C4-2B (cell line): ENCODE measurements at regions not wholly inside any gene's neighbourhood (a gene's known extent, or its start where the extent isn't known, plus 50 kb on each side); places are given as distances from the start of the nearest gene placed in this dataset.

Experiments used
- ZFX ChIP-seq: fragments of 450-650 bp; IDR thresholded peaks from 2 replicates; pipeline ENCODE4 v1.6.1; 2017
- TF ChIP-seq, protein P1 (sequence below): fragments of 450-650 bp; conservative IDR thresholded peaks from 2 replicates; pipeline ENCODE4 v1.5.1; 2017; ENCODE audit warnings: mild to moderate bottlenecking

DNA sequence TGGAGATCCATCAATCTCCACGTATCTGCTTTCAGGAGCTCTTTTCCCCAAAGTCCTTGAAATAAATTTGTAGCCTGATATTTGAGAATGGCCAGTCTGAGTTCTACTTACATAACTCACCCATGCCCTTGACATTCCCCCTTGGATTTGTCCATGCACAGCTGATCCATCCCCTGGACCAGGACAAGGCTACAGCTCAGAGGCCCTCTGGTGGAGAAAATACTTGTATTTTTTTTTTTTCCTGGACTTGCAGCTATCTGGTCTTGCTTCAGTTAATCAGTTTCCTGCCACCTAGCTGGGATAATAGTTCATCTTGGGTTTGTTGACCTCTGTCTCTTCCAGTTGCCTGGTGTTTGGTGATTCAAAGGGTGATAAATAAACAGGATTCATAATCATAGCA lies 467.6 kb downstream of the DHX35 start:
- TF ChIP-seq, protein P1, sequence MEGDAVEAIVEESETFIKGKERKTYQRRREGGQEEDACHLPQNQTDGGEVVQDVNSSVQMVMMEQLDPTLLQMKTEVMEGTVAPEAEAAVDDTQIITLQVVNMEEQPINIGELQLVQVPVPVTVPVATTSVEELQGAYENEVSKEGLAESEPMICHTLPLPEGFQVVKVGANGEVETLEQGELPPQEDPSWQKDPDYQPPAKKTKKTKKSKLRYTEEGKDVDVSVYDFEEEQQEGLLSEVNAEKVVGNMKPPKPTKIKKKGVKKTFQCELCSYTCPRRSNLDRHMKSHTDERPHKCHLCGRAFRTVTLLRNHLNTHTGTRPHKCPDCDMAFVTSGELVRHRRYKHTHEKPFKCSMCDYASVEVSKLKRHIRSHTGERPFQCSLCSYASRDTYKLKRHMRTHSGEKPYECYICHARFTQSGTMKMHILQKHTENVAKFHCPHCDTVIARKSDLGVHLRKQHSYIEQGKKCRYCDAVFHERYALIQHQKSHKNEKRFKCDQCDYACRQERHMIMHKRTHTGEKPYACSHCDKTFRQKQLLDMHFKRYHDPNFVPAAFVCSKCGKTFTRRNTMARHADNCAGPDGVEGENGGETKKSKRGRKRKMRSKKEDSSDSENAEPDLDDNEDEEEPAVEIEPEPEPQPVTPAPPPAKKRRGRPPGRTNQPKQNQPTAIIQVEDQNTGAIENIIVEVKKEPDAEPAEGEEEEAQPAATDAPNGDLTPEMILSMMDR = peak; percentile 69
- TF ChIP-seq ZFX = no peak
